Tibial nerve (tissue), 4 donors: ENCODE measurements at regions not wholly inside any gene's neighbourhood (a gene's known extent, or its start where the extent isn't known, plus 50 kb on each side); places are given as distances from the start of the nearest gene placed in this dataset.

Experiments
- DNase-seq, 2 donors: peaks; one replicate each; pipeline ENCODE4 v3.0.0-alpha.2; 2019; ENCODE audit warnings: low spot score in 2 of 2
- H3K27ac ChIP-seq, 4 donors: fragments of 200-600 bp; sonication (generic) in 3 of 4; one replicate each; pipeline ENCODE4 v1.5.1; 2017 to 2019; ENCODE audit warnings: mild to moderate bottlenecking in 1 of 4
- H3K27me3 ChIP-seq, 2 donors: fragments of 200-600 bp; sonication (generic) in 1 of 2; one replicate each; pipeline versions ENCODE4 v1.5.1 to v1.6.0; 2017 to 2019
- H3K36me3 ChIP-seq, 3 donors: fragments of 200-600 bp; sonication (generic); one replicate each; pipeline ENCODE4 v1.5.1; 2018 to 2019
- H3K4me1 ChIP-seq, 4 donors: fragments of 200-600 bp; sonication (generic) in 3 of 4; one replicate each; pipeline ENCODE4 v1.5.1; 2017 to 2019
- H3K4me3 ChIP-seq, 4 donors: fragments of 200-600 bp; sonication (generic) in 3 of 4; one replicate each; pipeline ENCODE4 v1.5.1; 2017 to 2019; ENCODE audit warnings: mild to moderate bottlenecking in 1 of 4, moderate library complexity in 1 of 4
- H3K9me3 ChIP-seq, 4 donors: fragments of 200-600 bp; sonication (generic) in 3 of 4; one replicate each; pipeline ENCODE4 v1.5.1; 2017 to 2019
- CTCF ChIP-seq, 5 experiments: fragments of 200-600 bp in 3 of 5; fragments of 450-650 bp in 2 of 5; sonication (generic) in 3 of 5; IDR thresholded peaks; one replicate each; pipeline ENCODE4 v1.5.1; 2016 to 2019; ENCODE audit warnings: antibody characterized with exemption in 5 of 5, mild to moderate bottlenecking in 3 of 5, moderate library complexity in 2 of 5
- EP300 ChIP-seq, 2 donors: sonication (generic); formaldehyde crosslinking; IDR thresholded peaks; one replicate each; pipeline ENCODE4 v1.6.1; 2017; ENCODE audit warnings: antibody characterized with exemption in 2 of 2, mild to moderate bottlenecking in 1 of 2
- POLR2A ChIP-seq, 2 donors: fragments of 450-650 bp; IDR thresholded peaks; one replicate each; pipeline ENCODE4 v1.6.1; 2017; ENCODE audit warnings: antibody characterized with exemption in 2 of 2, mild to moderate bottlenecking in 2 of 2, moderate library complexity in 2 of 2
- WGBS, 2 donors: methylation state at CpG; one replicate each; pipeline ENCODE4 v1.1.5; 2018; 5-methylcytosine and 5-hydroxymethylcytosine counted together

GRCh38 chrY:7957773-7958172 lies 1046.2 kb upstream of the AMELY start:
- WGBS, 2 donors, result 70% methylated on average over 4 of the region's 4 CpGs; no CpG with 5 or more reads in 1 of the 2 donors
- Histone ChIP-seq H3K4me1 (no peaks in the 10 kb centered on the region), H3K27me3 (no peaks in the 10 kb centered on the region), H3K9me3 (no peaks in the 10 kb centered on the region), H3K36me3 (no peaks in the 10 kb centered on the region), H3K4me3 (no peak overlapping the region), H3K27ac (no peak overlapping the region)
- TF ChIP-seq CTCF (IDR thresholded peaks at IDR 0.05), result no peak
- no peak for TF ChIP-seq POLR2A (IDR thresholded peaks at IDR 0.05)
- TF ChIP-seq EP300 (IDR thresholded peaks at IDR 0.05), result no peak
- DNase-seq, result no peak

- no peaks in the 10 kb centered on the region for H3K4me1 ChIP-seq
- TF ChIP-seq POLR2A (IDR thresholded peaks at IDR 0.05) (no peak), EP300 (IDR thresholded peaks at IDR 0.05) (no peak), CTCF (IDR thresholded peaks at IDR 0.05) (no peak)
- H3K27ac ChIP-seq, result no peak overlapping the region
- H3K9me3 ChIP-seq, result no peaks in the 10 kb centered on the region
- no peak for DNase-seq
- H3K4me3 ChIP-seq, result no peak overlapping the region
- no peaks in the 10 kb centered on the region for H3K27me3 ChIP-seq
- 84% methylated on average over 2 of the region's 3 CpGs; no CpG with 5 or more reads in 1 of the 2 donors for WGBS, 2 donors
- H3K36me3 ChIP-seq, result no peaks in the 10 kb centered on the region
Observed at GRCh38 chrY:7951187-7951852, 1039.8 kb upstream of the AMELY start.

GRCh38 chrY:7944135-7944534 lies 1032.6 kb upstream of the AMELY start:
- 71% methylated on average over 1 of the region's 1 CpG; no CpG with 5 or more reads in 1 of the 2 donors for WGBS, 2 donors
- no peak for DNase-seq
- Histone ChIP-seq H3K27me3 (no peaks in the 10 kb centered on the region), H3K4me3 (no peak overlapping the region), H3K9me3 (no peaks in the 10 kb centered on the region), H3K4me1 (no peaks in the 10 kb centered on the region), H3K27ac (no peak overlapping the region), H3K36me3 (no peaks in the 10 kb centered on the region)
- no peak for TF ChIP-seq CTCF (IDR thresholded peaks at IDR 0.05)

GRCh38 chrY:7942711-7943110 lies 1031.2 kb upstream of the AMELY start:
- WGBS, 2 donors, result 65% methylated on average over 3 of the region's 3 CpGs; no CpG with 5 or more reads in 1 of the 2 donors
- no peaks in the 10 kb centered on the region for H3K4me1 ChIP-seq
- no peak overlapping the region for H3K27ac ChIP-seq

GRCh38 chrY:7941856-7942255 lies 1030.3 kb upstream of the AMELY start:
- no peak overlapping the region for H3K4me3 ChIP-seq
- 52% methylated on average over 3 of the region's 3 CpGs; no CpG with 5 or more reads in 1 of the 2 donors for WGBS, 2 donors
- H3K27me3 ChIP-seq, result no peaks in the 10 kb centered on the region
- no peak overlapping the region for H3K27ac ChIP-seq
- no peaks in the 10 kb centered on the region for H3K9me3 ChIP-seq
- TF ChIP-seq CTCF (IDR thresholded peaks at IDR 0.05), result no peak
- no peak for TF ChIP-seq POLR2A (IDR thresholded peaks at IDR 0.05)
- no peak for TF ChIP-seq EP300 (IDR thresholded peaks at IDR 0.05)
- no peaks in the 10 kb centered on the region for H3K4me1 ChIP-seq
- DNase-seq, result no peak
- H3K36me3 ChIP-seq, result no peaks in the 10 kb centered on the region

More at GRCh38 chrY:7942711-7943110, 1031.2 kb upstream of the AMELY start:
- TF ChIP-seq EP300 (IDR thresholded peaks at IDR 0.05), result no peak
- TF ChIP-seq CTCF (IDR thresholded peaks at IDR 0.05), result no peak
- H3K4me3 ChIP-seq, result no peak overlapping the region
- H3K9me3 ChIP-seq, result no peaks in the 10 kb centered on the region
- no peaks in the 10 kb centered on the region for H3K36me3 ChIP-seq
- H3K27me3 ChIP-seq, result no peaks in the 10 kb centered on the region
- no peak for DNase-seq
